Thoracic aorta (tissue), 2 donors: ENCODE measurements at regions not wholly inside any gene's neighbourhood (a gene's known extent, or its start where the extent isn't known, plus 50 kb on each side); places are given as distances from the start of the nearest gene placed in this dataset.

ENCODE experiments used
- ATAC-seq: fragments of 150-250 bp; one replicate; pipeline ENCODE4 v1.8.0; 2017; ENCODE audit warnings: low read depth; ENCODE audit not compliant: insufficient number of reproducible peaks, low FRiP score
- DNase-seq: peaks from one replicate; pipeline ENCODE4 v3.0.0-alpha.2; 2020; ENCODE audit warnings: low spot score
- H3K27ac ChIP-seq, 2 donors: fragments of 200-600 bp; sonication (generic); 1 replicate in 1 of 2; 2 replicates in 1 of 2; pipeline ENCODE4 v1.5.1; 2016; ENCODE audit warnings: mild to moderate bottlenecking in 2 of 2, moderate library complexity in 2 of 2
- H3K27me3 ChIP-seq: fragments of 200-600 bp; sonication (generic); replicated peaks from 2 replicates; pipeline ENCODE4 v1.6.0; 2016; ENCODE audit warnings: mild to moderate bottlenecking; ENCODE audit not compliant: insufficient read depth
- H3K36me3 ChIP-seq: fragments of 200-600 bp; sonication (generic); one replicate; pipeline ENCODE4 v1.5.1; 2016
- H3K4me1 ChIP-seq, 2 donors: fragments of 200-600 bp; sonication (generic); 1 replicate in 1 of 2; 2 replicates in 1 of 2; pipeline versions ENCODE4 v1.5.1 to v1.6.0; 2016; ENCODE audit warnings: low read depth in 2 of 2, mild to moderate bottlenecking in 1 of 2; ENCODE audit not compliant: control insufficient read depth in 1 of 2
- H3K4me3 ChIP-seq: fragments of 200-600 bp; sonication (generic); 2 replicates; pipeline ENCODE4 v1.5.1; 2016; ENCODE audit warnings: mild to moderate bottlenecking
- H3K9me3 ChIP-seq: fragments of 200-600 bp; sonication (generic); 2 replicates; pipeline ENCODE4 v1.5.1; 2016
- CTCF ChIP-seq: fragments of 200-600 bp; sonication (generic); IDR thresholded peaks from one replicate; pipeline ENCODE4 v1.5.1; 2019; ENCODE audit warnings: antibody characterized with exemption

GRCh38 chr13:111031531-111031961 is 83.6 kb upstream of the ARHGEF7 start:
- no peak overlapping the region for H3K27ac ChIP-seq
- no peaks in the 10 kb centered on the region for H3K9me3 ChIP-seq
- no peaks in the 10 kb centered on the region for H3K36me3 ChIP-seq
- H3K4me1 ChIP-seq, result no peaks in the 10 kb centered on the region
- no peak for ATAC-seq
- no peak for TF ChIP-seq CTCF
- H3K27me3 ChIP-seq, result no peaks in the 10 kb centered on the region
- DNase-seq, result no peak
- no peak overlapping the region for H3K4me3 ChIP-seq

- Histone ChIP-seq H3K9me3 (no peaks in the 10 kb centered on the region), H3K27me3 (no peaks in the 10 kb centered on the region), H3K27ac (no peak overlapping the region), H3K36me3 (no peaks in the 10 kb centered on the region), H3K4me3 (no peak overlapping the region), H3K4me1 (no peaks in the 10 kb centered on the region)
- DNase-seq (no peak), ATAC-seq (no peak)
- TF ChIP-seq CTCF, result no peak
Observed at GRCh38 chr13:111029957-111030609, 85.0 kb upstream of the ARHGEF7 start.

DNA sequence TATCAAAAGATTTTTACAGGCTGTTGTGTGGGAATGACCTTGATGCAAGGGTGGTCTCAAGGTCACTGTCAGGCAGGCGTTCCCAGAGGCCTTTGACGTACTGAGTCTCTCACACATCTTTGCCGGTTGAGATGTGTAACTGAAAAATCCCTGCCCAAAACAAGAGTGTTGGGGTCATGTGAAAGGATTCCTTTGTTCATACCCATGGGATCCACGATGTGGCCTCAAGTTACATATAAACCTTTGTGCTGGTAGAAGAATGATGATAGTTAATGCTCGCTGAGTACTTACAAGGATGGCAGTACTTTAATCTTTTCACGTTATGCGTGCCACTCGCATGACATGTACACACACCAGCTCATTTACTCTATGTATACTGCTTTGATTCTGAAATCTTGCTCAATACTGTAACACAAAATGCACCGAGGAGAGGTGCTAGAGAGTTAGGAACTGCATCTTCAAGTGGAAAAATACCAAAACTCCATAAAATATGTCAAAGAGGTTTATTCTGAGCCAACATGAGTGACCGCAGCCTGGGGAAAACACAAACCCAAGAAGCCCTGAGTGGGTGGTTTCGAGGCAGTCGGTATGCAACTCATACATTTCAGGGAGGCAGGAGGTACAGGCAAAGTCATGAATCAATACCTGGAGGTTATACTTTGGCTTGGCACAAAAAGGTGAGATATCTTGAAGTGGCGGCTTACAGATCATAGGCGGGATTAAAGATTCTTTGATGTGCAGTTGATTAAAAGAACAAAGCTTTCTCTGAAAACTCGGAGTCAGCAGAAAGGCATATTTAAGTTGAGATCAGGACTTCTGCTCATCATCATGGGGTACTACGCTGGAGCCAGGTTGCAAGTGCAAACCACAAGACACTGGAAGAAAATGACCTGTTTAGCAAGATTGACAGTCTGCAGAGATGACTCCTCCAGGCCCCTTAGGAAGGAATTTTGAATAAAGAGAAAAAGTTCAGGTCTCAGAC is 87.4 kb upstream of the ARHGEF7 start:
- H3K27ac ChIP-seq, result no peak overlapping the region
- DNase-seq (no peak), ATAC-seq (no peak)
- H3K4me1 ChIP-seq, result no peaks in the 10 kb centered on the region
- no peak for TF ChIP-seq CTCF
- no peaks in the 10 kb centered on the region for H3K9me3 ChIP-seq
- H3K36me3 ChIP-seq, result no peaks in the 10 kb centered on the region
- no peak overlapping the region for H3K4me3 ChIP-seq
- H3K27me3 ChIP-seq, result no peaks in the 10 kb centered on the region

DNA sequence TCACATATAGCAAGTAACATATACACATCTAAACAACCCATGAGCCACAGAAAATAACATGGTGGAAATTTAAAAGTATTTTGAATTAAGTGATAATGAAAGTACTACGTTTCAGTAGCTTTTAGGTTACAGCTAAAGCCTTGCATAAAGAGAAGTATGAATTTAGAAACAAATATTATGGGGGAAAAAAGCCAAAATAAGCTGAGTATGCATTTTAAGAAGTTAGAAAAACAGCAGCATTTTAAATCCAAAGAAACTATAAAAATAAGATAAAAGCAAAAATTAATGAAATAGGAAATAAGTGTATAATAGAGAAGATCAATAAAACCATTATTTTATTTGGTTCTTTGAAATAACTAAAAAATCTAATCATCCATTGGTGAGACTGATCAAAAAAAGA is 89.8 kb upstream of the ARHGEF7 start:
- H3K9me3 ChIP-seq, result peaks cover 18% of the 10 kb centered on the region
- H3K27ac ChIP-seq, result no peak overlapping the region
- TF ChIP-seq CTCF, result no peak
- no peak for ATAC-seq
- no peak for DNase-seq
- no peaks in the 10 kb centered on the region for H3K27me3 ChIP-seq
- H3K4me3 ChIP-seq, result no peak overlapping the region
- no peaks in the 10 kb centered on the region for H3K36me3 ChIP-seq
- H3K4me1 ChIP-seq, result no peaks in the 10 kb centered on the region

GRCh38 chr13:111022886-111023285 is 92.2 kb upstream of the ARHGEF7 start:
- no peak for ATAC-seq
- H3K4me1 ChIP-seq, result no peaks in the 10 kb centered on the region
- no peak for TF ChIP-seq CTCF

More at GRCh38 chr13:111022886-111023285, 92.2 kb upstream of the ARHGEF7 start:
- H3K27ac ChIP-seq, result no peak overlapping the region
- peaks cover 18% of the 10 kb centered on the region for H3K9me3 ChIP-seq
- no peak for DNase-seq
- H3K4me3 ChIP-seq, result no peak overlapping the region
- H3K36me3 ChIP-seq, result no peaks in the 10 kb centered on the region
- no peaks in the 10 kb centered on the region for H3K27me3 ChIP-seq
